ENCODE measurements at regions not wholly inside any gene's neighbourhood (a gene's known extent, or its start where the extent isn't known, plus 50 kb on each side); places are given as distances from the start of the nearest gene placed in this dataset.

- TF ChIP-seq ZNF174 (CRISPR knock-in tag; IDR thresholded peaks at IDR 0.05) (no peak), TCF7 (IDR thresholded peaks at IDR 0.05; ENCODE audit: borderline replicate concordance) (no peak), RCOR1 (IDR thresholded peaks at IDR 0.05; ENCODE audit: borderline replicate concordance in 1 of 2, low read depth in 2 of 2, low read length in 2 of 2) (no peak), FOXK2 (conservative IDR thresholded peaks at IDR 0.05 in 1 of 2, IDR thresholded peaks at IDR 0.05 in 1 of 2; ENCODE audit: low read depth in 2 of 2) (no peak), KDM1A (IDR thresholded peaks at IDR 0.05) (no peak), ATF3 (IDR thresholded peaks at IDR 0.05) (no peak), ATF3 (CRISPR knock-in tag; conservative IDR thresholded peaks at IDR 0.05) (no peak), ZBTB33 (CRISPR knock-in tag; IDR thresholded peaks at IDR 0.05) (no peak), NFRKB (IDR thresholded peaks at IDR 0.05; ENCODE audit: low read depth) (no peak), ELF1 (tag; IDR thresholded peaks at IDR 0.05) (no peak)
- TF ChIP-seq, protein P1, sequence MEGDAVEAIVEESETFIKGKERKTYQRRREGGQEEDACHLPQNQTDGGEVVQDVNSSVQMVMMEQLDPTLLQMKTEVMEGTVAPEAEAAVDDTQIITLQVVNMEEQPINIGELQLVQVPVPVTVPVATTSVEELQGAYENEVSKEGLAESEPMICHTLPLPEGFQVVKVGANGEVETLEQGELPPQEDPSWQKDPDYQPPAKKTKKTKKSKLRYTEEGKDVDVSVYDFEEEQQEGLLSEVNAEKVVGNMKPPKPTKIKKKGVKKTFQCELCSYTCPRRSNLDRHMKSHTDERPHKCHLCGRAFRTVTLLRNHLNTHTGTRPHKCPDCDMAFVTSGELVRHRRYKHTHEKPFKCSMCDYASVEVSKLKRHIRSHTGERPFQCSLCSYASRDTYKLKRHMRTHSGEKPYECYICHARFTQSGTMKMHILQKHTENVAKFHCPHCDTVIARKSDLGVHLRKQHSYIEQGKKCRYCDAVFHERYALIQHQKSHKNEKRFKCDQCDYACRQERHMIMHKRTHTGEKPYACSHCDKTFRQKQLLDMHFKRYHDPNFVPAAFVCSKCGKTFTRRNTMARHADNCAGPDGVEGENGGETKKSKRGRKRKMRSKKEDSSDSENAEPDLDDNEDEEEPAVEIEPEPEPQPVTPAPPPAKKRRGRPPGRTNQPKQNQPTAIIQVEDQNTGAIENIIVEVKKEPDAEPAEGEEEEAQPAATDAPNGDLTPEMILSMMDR (IDR thresholded peaks at IDR 0.05 in 2 of 3, conservative IDR thresholded peaks at IDR 0.05 in 1 of 3; ENCODE audit: insufficient read depth in 2 of 3, low read depth in 1 of 3, low read length in 3 of 3): no peak
- TF ChIP-seq, protein P2, sequence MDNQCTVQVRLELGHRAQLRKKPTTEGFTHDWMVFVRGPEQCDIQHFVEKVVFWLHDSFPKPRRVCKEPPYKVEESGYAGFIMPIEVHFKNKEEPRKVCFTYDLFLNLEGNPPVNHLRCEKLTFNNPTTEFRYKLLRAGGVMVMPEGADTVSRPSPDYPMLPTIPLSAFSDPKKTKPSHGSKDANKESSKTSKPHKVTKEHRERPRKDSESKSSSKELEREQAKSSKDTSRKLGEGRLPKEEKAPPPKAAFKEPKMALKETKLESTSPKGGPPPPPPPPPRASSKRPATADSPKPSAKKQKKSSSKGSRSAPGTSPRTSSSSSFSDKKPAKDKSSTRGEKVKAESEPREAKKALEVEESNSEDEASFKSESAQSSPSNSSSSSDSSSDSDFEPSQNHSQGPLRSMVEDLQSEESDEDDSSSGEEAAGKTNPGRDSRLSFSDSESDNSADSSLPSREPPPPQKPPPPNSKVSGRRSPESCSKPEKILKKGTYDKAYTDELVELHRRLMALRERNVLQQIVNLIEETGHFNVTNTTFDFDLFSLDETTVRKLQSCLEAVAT (IDR thresholded peaks at IDR 0.05): no peak
These were observed 163.1 kb upstream of the PTCH1 start for GRCh38 chr9:95679874-95680273.

Measured in K562 (cell line).